ENCODE measurements at regions not wholly inside any gene's neighbourhood (a gene's known extent, or its start where the extent isn't known, plus 50 kb on each side); places are given as distances from the start of the nearest gene placed in this dataset.
"Not testable (repeated sequence)": the region's sequence is repeated elsewhere in the genome, so short reads cannot be mapped to it uniquely, and the experiment has no call there.

DNA sequence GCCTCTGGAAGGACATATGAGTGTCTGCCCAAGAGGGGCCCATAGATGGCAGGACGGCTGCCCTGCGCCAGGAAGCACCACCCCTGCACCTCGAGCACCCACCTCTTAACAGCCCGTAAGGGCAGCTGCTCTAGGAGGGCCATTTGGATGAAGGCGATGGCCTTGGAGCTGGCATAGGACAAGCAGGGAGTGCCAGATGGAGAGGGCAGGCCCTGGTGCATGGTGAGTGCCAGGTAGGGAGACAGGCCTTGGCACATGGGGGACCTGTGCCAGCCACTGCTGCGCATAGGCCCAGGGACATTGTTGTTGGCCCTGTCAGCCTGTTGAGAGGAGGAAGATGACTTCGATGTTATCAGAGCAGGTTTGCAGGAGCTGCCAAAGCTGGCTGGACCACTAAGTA lies 134.2 kb downstream of the SLC25A46 start:
- DNase-seq = no peak

DNA sequence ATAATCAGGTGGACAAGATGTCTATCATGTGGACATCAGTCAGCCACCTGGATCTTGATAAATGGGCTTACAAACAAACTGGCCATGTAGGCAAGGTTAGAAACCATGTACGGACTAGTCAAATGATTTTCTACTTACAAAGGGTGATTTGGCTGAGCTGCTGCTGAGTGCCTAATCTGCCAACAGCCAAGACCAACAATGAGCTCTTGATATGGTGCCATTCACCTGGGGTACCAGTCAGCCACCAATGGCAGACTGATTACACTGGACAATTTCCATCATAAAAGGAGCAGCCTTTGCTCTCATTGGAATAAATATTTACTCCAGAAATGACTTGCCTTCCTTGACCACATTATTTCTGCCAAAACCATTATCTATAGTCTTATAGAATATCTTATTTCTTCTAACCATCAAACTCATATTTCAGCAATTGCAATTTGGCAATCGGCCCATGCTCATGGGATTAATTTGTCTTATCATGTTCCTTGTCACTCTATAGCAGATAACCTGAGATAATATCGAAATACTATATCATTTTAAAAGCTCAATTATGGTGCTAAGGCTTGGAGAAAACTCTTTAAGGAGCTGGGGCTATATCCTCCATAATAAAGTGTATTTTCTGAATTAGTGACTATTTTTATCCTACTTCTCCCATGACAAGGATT lies 135.1 kb downstream of the SLC25A46 start:
- DNase-seq = no peak

GRCh38 chr5:110875115-110875514 lies 136.3 kb downstream of the SLC25A46 start:
- DNase-seq = not testable (repeated sequence)

DNA sequence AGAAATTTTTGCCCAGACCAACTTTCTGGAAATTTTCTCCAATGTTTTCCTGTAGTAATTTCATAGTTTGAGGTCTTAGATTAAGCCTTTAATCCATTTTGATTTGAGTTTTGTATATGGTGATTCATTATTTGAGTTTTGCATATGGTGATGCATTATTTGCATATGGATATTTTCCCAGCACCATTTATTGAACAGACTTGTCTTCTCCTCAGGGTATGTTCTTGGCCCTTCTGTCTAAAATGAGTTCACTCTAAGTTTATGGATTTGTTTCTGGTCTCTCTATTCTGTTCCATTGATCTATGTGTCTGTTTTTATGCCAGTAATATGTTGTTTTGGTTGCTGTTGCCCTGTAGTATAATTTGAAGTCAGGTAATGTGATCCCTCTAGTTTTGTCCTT lies 139.3 kb downstream of the SLC25A46 start:
- no peak for DNase-seq

DNA sequence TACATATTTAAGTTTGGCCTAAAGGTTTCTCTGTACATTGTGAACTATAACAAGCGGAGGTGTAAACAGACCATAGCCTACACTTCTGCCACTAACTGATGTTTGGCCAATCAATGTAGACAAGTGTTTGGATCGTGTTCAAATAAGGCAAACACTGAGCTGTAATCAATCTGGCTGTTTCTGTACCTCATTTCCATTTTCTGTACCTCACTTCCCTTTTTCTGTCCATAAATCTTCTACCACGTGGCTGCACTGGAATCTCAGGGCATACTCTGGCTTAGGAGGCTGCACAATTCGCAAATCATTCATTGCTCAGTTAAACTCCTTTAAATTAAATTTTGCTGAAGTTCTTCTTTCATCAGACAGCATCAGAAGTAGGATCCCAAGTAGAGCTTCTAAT lies 140.9 kb downstream of the SLC25A46 start:
- DNase-seq = no peak

DNA sequence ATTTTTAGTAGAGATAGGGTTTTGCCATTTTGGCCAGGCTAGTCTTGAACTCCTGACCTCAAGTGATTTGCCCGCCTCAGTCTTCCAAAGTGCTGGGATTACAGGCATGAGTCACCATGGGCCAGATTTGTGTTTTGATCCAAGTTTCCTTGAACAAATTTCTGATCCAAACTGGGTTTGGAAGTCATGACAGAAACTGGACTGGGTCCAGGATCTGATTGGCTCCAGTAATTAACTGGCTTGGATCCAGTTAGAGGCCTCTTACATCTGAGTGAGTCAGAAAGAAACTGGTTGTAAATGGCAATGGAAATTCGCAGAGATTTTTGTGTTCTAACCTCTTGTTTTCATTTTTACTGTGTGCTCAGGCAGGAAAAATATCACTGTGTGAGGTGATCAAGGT lies 141.6 kb downstream of the SLC25A46 start:
- peak; percentile 19 for DNase-seq

DNA sequence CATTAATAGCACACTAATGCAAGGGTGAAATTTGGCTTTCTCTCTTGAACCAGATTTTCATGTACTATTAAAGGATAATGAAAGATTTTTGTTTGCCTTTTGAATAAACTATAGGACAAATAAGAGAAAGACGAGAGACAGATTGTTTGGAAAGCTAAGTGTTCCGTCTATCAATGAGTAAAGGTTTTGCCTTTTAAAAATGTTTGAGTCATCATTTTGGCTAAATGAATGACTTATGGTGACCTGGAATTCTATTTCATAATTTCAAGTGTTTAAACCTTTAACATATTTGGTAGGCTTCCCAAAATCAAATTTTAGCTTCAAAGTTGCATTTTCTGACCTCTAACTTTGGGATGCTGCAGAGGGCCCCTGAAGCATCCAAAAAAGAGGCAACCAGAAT lies 145.2 kb downstream of the SLC25A46 start:
- DNase-seq = no peak

DNA sequence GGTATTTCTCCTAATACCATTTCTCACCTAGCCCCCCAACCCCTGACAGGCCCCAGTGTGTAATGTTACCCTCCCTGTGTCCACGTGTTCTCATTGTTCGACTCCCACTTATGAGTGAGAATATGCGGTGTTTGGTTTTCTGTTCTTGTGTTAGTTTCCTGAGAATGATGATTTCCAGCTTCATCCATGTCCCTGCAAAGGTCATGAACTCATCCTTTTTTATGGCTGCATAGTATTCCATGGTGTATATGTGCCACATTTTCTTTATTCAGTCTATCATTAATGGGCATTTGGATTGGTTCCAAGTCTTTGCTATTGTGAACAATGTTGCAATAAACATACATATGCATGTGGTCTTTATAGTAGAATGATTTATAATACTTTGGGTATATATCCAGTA lies 148.4 kb downstream of the SLC25A46 start:
- DNase-seq = not testable (repeated sequence)

DNA sequence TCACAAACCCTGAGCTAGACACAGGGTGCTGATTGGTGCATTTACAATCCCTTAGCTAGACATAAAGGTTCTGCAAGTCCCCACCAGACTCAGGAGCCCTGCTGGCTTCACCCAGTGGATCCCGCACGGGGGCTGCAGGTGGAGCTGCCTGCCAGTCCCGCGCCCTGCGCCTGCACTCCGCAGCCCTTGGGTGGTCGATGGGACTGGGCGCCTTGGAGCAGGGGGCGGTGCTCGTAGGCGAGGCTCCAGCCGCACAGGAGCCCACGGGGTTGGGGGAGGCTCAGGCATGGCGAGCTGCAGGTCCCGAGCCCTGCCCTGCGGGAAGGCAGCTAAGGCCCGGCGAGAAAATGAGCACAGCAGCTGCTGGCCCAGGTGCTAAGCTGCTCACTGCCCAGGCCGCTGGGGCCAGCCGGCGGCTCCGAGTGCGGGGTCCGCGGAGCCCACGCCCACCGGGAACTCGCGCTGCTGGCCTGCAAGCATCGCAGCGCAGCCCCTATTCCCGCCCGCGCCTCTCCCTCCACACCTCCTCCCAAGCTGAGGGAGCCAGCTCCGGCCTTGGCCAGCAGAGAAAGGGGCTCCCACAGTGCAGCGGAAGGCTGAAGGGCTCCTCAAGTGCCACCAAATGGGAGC lies 155.2 kb downstream of the SLC25A46 start:
- DNase-seq = not testable (repeated sequence)

DNA sequence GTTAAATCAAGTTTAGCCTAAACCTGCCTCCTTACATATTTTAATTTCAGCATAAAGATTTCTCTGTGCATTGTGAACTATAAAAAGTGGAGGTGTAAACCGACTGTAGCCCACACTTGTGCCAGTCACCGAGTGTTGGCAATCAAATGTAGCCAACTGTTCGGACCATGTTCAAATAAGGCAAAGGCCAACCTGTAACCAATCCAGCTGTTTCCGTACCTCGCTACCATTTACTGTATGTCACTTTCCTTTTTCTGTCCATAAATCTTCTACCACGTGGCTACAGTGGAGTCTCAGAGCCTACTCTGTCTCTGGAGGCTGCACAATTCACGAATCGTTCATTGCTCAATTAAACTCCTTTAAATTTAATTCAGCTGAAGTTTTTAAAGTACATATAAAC lies 156.0 kb downstream of the SLC25A46 start:
- DNase-seq = no peak

DNA sequence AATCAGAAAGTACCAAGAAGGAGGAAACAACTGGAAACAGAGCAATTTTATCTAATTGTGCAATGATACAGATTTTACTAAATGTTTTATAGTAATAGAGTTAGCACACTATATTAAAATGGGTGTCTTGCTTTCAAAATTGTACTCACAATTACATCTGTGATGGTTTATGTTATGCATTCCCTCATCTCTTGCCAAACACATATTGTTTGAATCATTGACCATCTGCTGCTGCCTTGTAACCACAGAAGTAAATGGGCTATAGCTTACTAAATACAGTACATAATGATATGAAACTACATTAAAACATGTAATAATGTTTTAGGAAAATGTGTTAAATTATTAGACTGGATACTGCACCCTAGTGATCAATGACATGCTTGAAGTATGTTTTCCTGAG lies 158.1 kb downstream of the SLC25A46 start:
- peak; percentile 8 for DNase-seq

GRCh38 chr5:110899566-110900412 lies 161.0 kb downstream of the SLC25A46 start:
- DNase-seq = no peak

GRCh38 chr5:110900829-110901228 lies 162.0 kb downstream of the SLC25A46 start:
- no peak for DNase-seq

DNA sequence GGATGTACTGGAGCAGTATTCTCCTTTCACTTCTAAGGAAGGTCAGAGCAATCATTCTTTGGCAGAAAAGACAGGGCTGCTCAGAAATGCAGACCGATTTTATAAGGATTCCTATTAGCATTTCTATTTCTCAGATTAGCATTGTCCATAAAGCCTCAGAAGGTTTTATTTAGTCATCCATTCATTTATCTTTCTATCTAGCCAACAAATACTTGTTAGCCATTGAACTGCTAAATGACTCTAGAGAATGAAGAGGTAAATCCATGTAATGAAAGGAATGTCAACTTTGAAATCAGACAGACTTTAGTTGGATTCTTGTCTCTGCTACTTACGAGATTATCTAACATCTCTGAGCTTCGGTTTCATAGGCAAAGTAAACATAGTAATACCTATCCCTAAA lies 165.2 kb downstream of the SLC25A46 start:
- no peak for DNase-seq

- no peak for DNase-seq
These were observed 162.7 kb upstream of the TSLP start for GRCh38 chr5:110908848-110909247.

- DNase-seq = no peak
These were observed 162.1 kb upstream of the TSLP start for GRCh38 chr5:110909415-110909814.

DNA sequence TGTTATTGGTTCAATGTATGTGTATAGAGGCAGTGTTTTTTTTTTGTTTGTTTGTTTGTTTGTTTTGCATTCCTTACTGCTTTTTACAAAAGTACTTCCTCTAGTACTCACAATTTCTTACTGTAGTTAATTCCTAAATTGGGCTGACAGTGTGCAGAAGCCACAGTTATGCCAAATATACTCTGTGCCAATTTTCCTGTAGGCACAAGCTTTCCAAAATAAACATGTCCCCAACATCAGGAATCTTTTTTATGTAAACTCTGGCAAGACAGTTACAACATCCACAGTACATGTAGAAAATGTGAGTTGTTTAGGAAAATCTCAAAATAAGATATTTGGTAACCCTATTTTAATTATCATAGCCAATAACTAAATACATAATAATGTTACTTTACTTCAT lies 161.6 kb upstream of the TSLP start:
- DNase-seq = no peak

DNA sequence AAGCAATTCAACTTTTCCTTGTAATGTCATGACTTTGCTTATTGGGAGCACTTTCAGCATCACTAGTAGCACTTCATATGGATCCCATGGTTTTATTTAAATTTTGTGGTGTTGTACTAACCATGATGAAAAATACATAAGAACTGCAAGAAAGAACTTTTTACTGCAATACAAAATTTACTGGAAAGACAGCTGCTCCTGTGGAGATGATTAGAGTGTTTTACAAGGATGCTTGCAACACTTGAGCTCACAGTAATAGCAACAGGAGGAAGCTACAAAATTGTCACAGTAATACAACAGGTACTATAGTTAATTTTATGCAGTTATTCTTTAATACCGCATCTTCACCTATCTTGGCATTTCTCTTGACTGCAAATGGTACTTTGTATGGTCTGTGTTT lies 158.3 kb upstream of the TSLP start:
- DNase-seq = no peak

DNA sequence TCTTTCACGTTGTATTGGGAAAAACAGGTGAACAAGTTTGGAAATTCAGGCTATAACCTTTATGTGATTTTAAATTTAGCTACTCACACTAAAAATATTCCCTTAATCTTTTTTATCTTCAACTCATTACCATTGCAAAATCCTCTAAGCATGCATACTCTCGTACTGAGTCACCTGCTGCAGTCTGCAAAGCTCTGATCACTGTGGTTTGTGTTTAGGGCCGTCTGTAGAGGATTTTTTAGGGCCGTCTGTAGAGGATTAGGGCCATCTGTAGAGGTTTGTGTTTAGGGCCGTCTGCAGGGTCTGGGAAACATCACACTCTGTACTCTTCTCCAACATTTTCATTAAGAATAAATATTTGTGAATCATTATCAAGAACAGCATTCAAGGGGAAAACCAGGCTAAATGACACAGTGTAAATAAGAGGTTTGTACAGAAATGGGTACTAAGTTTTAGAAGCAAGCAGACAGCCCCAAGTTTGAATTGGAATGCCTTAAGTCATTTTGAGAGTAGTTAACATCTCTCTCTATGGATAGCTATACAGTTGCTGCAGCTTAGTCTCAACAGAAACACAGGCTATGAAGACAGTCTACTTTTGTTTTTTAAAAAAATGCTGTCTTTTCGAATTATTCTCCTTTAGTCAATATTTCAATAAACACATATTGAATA lies 155.0 kb upstream of the TSLP start:
- DNase-seq = no peak

DNA sequence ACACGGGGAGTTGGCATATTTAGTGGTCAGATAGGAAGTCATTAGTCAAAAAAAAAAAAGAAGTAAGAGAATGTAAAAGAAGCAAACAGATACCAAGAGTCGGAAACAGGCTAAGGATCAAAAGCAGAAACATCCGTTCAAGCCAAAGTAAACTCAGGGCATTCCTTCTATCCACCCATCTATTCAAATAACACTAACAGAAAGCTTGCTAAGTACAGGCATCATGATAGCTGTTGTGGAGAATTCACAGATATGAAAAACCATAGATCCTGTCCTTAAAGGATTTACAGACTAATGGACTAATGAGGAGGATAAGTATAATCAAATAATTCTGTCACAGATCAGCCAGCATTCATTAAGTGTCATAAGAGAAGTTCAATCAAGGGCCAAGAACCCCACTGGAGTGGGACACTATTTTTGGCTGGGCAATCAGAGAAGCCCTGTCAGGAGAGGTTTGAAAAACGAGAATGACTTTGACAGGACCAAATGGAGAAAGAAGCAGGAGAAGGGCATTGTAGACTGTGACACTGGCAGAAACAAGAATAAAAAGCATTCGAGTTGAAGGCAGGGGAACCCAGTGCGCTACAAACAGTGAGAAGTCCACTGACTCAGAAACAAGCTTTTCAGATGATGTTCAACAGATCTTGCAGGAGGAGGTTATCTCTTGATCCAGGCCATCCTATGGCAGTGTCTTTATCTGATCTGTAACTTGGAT lies 154.2 kb upstream of the TSLP start:
- DNase-seq = no peak

DNA sequence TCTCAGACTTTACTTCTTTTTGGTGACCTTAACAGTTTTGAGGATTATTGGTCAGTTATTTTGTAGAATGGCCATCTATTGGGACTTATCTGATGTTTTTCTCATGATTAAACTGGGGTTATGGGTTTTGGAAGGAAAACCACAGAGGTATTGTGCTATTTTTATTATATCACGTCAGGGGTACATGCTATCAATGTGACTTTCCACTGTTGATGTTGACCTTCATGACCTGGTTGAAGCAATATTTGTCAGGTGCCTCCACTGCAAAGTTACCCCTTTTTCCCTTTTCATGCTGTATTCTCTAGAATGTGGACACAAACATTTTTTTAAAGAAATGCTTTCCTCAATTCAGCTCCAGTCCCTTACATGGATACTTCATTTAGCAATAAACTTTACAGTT lies 152.8 kb upstream of the TSLP start:
- no peak for DNase-seq

GRCh38 chr5:110923971-110924370 lies 147.5 kb upstream of the TSLP start:
- DNase-seq = no peak

GRCh38 chr5:110925398-110925797 lies 146.1 kb upstream of the TSLP start:
- no peak for DNase-seq

Measured in hindlimb muscle (tissue), 1 donor.